DOHH2 (cell line): ENCODE measurements at regions not wholly inside any gene's neighbourhood (a gene's known extent, or its start where the extent isn't known, plus 50 kb on each side); places are given as distances from the start of the nearest gene placed in this dataset.

Experiments
- EZH2phosphoT487 ChIP-seq: fragments of 200-600 bp; sonication (generic); IDR thresholded peaks from 2 replicates; pipeline ENCODE4 v1.6.1; 2017; ENCODE audit warnings: borderline replicate concordance, mild to moderate bottlenecking, antibody characterized with exemption, low read length, moderate library complexity, mixed read lengths
- TF ChIP-seq, protein P1 (sequence below): fragments of 200-600 bp; sonication (generic); IDR thresholded peaks from one replicate; pipeline ENCODE4 v1.5.1; 2014; ENCODE audit warnings: antibody characterized with exemption, mild to moderate bottlenecking, low read depth, low read length; ENCODE audit not compliant: poor library complexity, severe bottlenecking

DNA sequence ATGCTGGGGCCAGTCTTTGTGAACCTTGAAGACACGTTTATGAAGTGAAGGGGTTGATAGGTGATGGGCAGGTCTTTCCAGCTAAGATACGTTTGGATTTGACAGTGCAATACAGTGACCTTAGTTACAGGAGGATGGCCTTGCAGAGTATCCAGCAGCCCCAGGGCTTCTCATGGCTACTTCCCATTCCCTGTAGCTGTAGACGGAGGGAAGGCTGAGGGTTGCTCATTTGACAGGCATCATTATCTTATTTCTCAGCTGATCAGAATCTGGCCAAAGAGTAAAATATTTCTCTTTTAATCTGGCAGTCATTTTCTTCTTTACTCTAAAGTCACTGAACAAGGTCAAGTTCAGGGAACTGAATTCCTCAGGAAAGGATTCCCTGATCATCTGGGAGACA, 85.1 kb upstream of the RMDN2 start:
- TF ChIP-seq, protein P1, sequence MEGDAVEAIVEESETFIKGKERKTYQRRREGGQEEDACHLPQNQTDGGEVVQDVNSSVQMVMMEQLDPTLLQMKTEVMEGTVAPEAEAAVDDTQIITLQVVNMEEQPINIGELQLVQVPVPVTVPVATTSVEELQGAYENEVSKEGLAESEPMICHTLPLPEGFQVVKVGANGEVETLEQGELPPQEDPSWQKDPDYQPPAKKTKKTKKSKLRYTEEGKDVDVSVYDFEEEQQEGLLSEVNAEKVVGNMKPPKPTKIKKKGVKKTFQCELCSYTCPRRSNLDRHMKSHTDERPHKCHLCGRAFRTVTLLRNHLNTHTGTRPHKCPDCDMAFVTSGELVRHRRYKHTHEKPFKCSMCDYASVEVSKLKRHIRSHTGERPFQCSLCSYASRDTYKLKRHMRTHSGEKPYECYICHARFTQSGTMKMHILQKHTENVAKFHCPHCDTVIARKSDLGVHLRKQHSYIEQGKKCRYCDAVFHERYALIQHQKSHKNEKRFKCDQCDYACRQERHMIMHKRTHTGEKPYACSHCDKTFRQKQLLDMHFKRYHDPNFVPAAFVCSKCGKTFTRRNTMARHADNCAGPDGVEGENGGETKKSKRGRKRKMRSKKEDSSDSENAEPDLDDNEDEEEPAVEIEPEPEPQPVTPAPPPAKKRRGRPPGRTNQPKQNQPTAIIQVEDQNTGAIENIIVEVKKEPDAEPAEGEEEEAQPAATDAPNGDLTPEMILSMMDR, result no peak
- no peak for TF ChIP-seq EZH2phosphoT487
